HS-5 (cell line): ENCODE measurements at regions not wholly inside any gene's neighbourhood (a gene's known extent, or its start where the extent isn't known, plus 50 kb on each side); places are given as distances from the start of the nearest gene placed in this dataset.
"Not testable (repeated sequence)": the region's sequence is repeated elsewhere in the genome, so short reads cannot be mapped to it uniquely, and the experiment has no call there.

Experiments
- DNase-seq: peaks from one replicate; pipeline ENCODE4 v3.0.0-alpha.2; 2012; ENCODE audit warnings: low read depth

DNA sequence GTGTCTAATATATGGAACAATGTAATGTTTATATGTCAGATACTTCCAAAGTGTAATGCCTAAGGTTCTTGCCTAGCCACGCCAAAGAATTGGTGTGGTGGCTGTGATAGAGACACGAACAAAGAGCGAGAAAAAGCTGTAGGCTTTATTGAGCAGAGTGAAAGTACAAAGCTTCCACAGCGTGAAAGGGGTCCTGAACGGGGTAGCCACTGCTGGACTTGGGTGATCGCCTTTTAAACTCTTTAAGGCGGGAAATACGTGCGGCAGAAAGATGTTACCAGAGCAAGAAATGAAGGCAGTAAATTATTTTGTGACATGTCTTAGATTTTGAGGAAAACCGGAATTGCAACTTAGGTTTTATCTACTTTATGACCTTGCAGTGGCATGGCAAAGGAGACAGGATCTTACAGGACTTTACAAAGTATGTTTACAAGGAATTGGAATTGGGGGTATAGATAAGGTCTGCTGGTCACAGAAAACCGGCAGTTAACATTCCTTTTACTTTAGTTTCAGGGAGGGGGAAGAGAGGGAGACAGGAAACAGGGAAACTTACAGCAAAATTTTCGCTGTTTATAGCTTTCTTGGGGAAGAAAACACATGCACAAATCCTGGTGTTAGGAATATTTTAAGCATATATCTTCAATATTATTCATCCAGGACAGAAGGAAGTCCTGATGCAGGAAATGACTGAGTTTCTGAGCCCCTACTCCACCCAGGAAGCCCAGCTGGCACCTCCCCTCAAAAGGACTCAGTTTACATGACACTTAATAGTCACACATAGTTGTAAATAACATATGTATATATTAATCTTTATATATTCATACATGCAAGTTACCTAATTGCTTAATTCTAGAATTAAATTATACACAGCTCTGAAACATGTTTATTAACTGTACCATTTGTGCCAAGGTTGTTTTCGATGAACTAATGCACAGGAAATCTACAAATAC is 421.3 kb upstream of the PABPC4L start:
- peak; percentile 9 for DNase-seq

DNA sequence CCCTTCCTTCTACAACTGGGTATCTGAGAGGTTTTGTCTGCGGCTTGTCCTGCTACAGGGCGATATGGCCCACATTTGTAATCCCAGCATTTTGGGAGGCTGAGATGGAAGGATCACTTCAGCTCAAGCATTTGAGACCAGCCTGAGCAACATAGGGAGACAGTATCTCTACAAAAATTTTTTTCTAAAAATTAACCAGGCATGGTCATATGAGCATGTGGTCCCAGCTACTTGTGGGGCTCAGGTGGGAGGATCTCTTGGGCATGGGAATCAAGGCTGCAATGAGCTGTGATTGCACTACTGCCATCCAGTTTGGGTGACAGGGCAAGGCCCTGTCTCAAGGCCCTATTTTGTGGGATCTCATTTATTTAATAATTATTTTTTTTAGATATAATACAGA is 420.6 kb upstream of the PABPC4L start:
- no peak for DNase-seq

DNA sequence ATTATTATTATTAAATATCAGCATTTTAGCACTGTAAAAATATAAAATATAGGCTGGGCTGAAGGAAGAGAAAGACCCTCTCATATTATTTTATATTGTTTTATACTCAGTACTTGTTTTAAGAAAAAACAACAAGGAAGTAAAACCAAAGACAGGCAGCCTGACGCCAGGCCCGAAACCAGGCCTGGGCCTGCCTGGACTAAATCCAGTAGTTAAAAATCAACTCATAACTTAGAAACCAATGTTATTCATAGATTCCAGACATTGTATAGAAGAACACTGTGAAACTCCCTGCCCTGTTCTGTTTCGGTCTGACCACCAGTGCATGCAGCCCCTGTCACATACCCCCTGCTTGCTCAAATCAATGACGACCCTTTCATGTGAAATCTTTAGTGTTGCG is 420.1 kb upstream of the PABPC4L start:
- not testable (repeated sequence) for DNase-seq

DNA sequence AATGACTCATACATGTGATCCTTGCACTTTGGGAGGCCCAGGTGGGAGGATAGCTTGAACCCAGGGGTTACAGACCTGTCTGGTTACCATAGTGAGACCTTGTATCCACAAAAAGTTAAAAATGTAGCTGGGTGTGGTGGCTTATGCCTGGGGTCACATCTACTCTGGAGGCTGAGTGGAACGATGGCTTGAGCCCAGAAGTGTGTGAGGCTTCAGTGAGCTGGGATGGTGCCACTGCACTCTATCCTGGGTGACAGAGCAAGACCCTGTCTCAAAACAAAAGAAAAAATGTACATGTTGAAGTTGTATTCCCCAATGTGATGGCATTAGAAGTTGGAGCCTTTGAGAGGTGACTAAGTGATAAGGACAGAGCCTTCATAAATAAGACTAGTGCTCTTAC is 409.4 kb upstream of the PABPC4L start:
- no peak for DNase-seq

DNA sequence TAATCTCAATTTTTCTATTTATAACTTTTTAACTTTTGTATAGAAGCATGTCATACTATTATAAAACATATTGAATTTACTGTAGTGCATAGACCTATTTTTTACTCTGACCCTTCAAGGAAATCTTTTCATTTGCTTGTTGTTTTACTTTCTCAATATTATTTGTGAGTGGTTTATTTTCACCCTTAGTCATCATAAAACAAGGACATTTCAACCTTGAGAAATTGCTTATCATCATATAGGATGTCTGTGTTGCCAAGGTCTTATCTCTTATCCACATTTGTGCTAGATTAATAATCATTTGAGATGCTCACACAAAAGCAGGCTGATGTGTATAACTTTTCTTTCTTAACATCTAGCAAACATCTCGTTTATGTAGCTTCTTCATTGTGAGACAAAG is 408.6 kb upstream of the PABPC4L start:
- no peak for DNase-seq

DNA sequence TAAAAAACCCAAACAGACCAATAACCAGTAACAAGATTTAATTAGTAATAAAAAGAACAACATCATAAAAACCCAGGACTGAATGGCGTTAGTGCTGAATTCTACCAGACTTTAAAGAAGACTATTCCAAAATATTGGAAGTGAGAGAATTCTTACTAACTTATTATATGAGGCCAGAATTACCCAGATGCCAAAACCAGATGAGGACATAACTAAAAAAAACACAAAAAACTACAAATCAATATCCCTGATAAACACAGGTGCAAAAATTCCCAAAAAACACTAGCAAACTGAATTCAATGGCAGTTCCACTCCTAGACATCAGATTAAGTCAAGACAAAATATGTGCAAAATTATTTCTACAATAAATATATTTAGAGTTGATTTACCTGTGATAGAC is 400.1 kb upstream of the PABPC4L start:
- DNase-seq: no peak

DNA sequence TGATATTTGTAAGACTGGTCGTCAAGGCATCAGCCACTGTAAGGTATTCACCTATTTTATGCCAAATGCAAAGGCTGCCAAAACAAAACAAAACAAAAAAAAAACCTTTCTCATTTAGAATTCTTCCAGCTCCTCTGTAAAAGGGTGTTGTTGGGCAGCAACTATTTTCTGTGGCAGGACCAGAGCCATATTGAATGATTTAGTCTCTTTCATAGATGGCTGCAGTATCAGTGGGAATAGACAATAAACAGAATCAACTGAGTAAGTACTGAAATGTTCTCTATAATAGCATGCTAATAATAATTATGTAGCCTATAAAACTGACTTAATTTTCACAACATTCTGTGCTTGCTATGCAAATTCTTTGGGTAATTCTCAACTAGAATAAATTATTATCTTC is 389.7 kb upstream of the PABPC4L start:
- no peak for DNase-seq

DNA sequence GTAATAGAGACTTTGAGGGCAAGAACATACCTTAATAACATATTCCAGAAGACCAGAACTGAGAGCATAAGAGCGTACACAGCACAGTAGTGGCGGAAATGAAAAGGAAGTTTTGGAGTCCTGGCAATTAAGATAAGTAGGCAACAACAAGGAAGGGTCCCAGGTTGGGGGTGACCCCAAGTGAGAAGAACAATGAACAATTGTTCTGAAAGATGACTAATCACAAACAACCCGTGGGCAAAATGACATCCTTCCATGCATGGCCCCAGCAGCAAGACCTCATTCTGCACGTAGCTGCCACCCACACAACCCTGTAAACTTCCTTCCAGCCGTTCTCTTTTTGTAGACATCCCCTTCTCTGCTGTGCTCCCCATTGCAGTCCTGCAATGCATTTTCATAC is 384.4 kb upstream of the PABPC4L start:
- DNase-seq: no peak

DNA sequence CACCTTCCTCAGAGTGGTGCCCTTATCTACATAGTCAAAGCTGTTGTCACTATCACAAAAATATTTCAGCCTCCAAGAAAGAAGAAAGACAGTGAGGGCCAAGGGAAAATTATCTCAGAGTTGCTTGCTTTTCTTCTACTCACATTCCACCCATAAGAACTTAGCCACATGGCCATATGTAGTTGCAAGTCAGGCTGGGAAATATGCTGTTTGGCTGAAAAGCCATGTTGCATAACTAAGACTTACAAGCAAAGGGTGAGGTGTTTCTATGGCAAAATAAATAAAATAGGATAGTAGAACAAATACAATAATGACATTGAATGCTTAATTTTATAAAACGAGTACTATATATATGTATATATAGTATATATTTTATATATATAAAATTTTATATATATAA is 365.9 kb upstream of the PABPC4L start:
- DNase-seq: no peak

DNA sequence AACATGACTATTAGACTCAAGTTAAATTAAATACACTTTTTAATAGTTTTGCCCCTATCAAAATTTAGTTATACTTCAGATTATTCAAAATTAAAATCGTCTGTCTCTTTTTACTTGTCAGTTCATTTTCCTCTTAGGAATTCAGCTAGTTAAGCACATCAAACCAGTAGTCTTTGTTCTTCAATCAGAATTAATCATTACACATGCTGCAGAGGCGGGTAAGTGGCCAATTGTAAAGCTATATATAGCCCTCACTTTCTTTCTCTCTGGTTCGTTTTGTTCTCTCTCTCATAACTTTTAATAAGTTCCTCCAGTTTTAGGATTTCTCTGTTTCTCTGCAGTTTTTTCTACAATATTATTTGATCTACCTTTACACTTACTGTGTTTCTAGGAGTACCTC is 359.1 kb upstream of the PABPC4L start:
- DNase-seq: no peak

DNA sequence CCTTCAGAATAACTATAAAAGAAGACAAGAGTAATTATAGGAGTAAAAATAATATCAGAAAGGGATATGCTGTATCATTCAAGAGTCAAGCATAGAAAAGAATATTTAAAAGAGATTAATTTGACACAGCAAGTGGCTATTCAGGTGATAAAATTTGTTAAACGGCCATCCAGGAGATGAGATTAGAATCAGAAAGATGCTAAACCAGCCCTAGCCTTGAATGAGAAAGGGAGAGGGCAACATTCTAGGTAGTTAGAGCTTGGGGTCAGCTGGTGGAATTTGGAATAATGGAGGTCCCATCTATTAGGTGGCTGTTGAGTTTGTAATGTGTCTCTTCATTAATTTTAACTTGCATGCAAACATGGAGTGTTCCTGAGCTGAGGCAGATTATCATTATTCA is 350.5 kb upstream of the PABPC4L start:
- no peak for DNase-seq

DNA sequence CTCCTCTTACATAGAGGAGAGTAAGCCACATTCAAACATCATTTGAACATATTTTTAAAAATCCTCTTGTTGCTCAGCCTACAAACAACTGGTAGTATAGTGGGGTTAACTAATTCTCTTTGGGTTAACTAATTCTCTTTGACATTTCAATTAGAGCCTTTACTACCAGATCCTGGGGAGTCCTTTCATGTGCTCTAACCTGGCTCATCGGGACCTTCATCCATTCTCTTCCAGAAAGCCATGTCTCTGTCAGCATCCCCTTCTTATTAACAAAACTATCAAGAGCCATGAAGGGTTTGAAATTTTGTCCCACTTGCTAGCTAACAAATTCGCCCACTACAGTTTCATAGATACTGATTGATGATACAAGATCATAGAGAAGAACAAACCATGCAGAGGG is 349.8 kb upstream of the PABPC4L start:
- no peak for DNase-seq

DNA sequence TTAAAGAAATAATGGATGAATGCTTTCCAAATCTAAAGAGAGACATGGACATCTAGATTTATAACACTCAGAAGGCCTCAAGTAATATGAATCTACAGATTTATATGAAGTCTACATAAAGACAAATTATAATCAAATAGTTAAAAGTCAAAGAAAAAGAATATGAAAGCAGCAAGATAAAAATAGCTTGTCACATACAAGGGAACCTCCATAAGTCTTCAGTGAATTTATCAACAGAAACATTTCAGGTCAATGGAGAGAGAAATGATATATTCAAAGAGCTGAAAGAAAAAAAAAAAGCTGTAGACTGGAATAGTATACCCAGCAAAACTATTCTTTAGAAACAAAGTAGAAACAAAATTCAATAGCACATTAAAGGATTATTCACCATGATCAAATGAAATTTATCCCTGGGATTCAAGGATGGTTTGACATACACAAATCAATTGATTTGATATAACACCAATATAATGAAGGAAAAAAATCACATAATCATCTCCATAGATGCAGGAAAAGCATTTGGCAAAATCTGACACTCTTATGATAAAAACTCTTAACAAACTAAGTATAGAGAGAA is 346.6 kb upstream of the PABPC4L start:
- no peak for DNase-seq

DNA sequence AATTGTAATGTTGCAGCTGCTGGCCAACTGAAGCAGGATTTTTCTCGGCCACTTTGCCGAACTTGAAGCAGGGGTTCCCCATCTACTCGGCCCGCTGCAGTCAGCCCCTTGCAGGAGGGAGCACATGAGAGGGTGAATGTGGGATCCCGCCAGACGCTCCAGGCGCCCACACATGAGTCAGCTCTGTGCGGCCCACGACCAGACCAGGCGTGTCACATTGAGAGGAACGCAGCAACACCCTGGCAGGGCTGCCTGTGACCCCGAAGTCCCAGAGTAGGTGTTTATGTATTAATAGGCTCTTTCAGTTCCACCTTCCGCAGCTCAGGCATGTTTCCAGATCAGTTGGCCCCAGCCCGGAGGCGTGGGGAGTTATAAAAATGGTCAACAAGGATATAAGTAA is 344.7 kb upstream of the PABPC4L start:
- no peak for DNase-seq

DNA sequence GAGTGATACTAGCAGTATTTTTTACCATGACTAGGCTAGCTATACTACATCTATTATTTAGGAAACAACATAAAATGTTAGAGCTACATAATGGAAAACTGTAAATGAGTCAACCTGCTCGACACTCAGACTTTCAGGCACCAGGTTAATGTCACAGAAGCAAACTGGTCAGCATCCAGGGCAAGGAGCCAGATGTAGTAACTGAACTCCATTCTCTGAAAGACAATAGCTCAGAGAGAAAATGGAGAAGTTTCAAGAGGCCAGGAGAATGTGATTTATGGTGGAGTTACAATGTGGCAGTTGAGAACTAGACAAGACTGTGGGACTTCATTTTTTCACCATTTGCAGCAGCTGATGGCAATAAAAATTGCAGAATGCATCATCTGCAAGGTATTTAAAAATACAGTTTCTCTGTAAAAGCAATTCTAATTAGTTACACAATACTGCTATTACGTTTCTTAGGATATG is 342.7 kb upstream of the PABPC4L start:
- DNase-seq: peak; percentile 74

DNA sequence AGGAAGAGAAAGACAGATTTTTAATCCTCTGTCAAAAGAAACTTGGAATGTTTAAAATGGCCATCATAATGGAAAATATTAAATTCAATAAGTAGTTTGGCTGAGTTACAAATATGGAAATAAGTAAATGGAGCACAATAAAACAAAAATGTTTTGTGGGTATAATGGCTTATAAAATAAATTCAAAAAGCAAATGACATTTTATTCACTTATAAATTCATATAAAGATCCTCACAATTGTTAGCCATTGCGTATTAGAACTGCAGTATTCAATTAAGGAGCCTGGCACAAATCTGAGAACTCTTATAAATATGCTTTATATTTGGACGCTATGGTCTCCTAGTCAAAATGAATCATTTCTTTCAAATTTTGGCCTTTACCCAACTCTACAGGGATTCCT is 339.0 kb upstream of the PABPC4L start:
- DNase-seq: no peak

DNA sequence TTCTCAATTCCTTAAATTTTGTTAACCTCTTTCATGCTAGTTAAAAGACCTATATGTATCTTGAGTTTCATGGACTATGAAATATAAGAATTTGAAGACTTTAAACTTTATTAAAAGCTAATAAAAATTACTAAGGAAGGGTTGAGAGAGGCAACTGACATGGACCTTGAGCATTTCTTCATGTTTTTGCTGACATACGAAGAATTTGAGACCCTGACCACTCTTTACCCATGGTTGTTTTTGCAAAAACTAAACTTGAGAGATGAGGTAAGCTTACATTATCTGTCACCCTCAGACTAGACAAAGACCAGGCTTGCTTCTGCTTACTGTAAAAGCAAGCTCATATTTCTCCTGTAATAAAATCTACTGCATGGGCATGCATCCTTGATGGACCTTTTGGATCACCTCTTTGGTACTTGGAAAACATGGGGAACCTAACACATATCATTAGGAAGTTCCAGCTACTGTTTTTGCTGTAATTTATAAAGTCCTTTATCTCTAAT is 338.2 kb upstream of the PABPC4L start:
- DNase-seq: no peak

DNA sequence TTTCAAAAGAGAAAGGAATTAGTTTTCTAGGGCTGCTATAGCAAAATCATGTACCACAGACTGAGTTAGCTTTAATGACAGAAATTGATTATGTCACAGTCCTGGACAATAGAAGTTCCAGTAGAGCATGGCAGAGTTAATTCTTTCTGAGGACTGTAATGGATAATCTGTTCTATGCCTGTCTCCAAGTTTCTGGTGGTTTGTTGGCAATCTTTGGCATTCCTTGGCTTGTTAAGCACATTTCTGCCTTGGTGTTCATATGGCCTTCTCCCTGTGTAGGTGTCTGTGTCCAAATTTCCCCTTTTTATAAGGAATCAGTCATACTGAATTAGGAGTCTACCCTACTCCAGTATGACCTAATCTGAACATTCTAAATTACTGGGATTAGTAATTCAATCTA is 336.1 kb upstream of the PABPC4L start:
- no peak for DNase-seq

DNA sequence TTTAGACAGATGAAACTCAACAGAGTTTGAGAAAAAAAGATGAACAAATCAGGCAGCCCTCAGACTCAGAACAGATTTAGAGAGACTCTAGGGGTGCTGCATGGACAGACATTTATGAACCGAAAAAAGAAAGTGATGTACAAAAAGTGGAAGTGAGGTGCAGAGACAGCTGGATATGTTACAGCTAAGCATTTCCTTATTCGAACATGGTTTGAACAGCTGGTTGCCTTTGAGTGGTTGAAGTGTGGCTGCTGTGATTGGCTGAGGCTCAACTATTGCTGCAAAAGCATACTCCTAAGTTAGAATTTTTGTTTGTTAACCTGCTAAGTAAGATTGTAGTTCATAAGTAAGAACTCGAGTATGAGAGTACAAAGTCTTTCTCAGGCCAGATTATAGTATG is 331.5 kb upstream of the PABPC4L start:
- DNase-seq: no peak

DNA sequence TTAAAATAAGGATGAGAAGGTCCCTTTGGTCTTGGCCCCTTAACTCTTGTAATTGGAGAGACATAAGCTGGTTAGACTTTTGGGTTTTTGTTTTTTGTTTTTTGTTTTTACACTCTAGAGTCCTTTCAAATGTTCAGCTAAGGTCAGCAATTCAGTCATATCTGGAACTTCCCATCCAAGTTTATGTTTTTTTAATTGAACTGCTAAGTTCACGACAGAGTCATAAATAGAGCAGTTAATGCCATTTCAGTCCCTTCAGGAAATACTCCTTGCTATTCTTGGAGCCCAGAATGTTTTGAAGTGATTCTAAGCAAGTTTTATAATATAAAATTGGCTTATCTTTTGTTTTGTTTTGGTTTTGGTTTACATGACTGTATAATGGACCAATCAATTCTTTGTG is 329.4 kb upstream of the PABPC4L start:
- no peak for DNase-seq

DNA sequence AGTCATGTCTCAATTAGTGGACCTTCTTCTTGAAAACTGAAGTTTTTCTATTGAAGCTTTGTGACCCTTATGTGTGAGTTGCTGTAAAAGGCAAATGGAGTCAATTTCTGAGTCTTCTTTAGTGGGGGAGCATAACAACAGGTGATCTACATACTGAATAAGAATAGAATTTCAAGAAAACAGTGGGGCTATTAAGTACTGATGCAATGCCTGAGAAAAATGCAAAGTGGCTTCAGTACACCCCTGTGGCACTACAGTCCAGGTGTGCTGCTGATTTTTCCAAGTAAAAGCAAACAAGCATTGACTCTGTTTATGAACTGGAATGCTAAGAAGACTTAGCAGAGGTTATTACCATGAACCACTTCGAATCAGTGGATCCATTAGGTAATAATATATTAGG is 328.0 kb upstream of the PABPC4L start:
- DNase-seq: no peak

DNA sequence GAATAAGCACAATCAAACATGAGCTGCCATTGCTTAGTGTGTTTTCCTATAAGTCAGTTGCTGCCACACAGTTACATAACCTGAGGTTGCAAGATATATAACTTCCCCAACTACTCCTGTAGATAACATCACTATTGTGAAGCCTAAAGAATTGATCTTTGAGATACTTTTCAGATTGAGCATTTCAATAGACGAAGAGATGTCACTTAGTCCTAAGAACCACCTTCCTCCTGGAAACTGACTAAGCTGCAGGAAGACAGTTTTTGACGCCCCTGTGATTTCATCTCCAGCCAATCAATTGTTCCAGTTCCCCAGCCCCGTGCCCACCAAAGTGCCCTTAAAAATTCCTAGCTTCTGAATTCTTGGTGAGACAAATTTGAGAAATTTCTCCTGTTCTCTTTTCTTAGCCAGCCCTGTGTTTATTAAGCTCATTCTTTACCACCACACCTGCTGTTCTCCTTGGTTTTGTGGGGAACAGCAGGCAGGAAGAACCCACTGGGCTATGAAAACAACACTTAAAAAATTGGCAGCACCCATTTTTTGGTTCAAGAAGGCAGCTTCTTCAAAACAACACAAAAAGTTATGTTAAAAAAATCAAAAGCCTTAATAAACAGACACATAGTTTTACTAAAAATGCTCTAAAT is 317.1 kb upstream of the PABPC4L start:
- DNase-seq: no peak

DNA sequence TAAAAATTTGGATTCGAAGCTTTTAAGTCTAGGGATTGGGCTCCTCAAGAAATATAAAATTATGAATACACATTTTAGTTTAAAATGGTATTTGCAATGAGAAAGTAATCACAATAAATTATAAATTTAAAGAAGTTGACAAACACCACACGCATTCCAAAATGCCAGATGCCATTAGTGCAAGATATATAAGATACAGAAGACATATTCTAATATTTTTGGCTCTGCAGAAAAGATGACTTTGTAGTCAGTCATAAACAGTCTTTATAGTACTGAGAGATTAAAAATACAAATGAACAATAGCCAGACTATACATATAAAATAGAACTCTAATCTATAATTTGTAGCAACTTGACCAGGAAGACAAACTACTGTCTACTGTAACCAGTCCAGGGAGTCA is 309.0 kb upstream of the PABPC4L start:
- DNase-seq: no peak
